NCI-H2227 (cell line): ENCODE measurements at regions not wholly inside any gene's neighbourhood (a gene's known extent, or its start where the extent isn't known, plus 50 kb on each side); places are given as distances from the start of the nearest gene placed in this dataset.
"Not testable (repeated sequence)": the region's sequence is repeated elsewhere in the genome, so short reads cannot be mapped to it uniquely, and the experiment has no call there.

Source experiments
- DNase-seq: peaks from one replicate; lab custom pipeline; 2025; ENCODE audit not compliant: unreplicated experiment; lab: John Stamatoyannopoulos, UW

DNA sequence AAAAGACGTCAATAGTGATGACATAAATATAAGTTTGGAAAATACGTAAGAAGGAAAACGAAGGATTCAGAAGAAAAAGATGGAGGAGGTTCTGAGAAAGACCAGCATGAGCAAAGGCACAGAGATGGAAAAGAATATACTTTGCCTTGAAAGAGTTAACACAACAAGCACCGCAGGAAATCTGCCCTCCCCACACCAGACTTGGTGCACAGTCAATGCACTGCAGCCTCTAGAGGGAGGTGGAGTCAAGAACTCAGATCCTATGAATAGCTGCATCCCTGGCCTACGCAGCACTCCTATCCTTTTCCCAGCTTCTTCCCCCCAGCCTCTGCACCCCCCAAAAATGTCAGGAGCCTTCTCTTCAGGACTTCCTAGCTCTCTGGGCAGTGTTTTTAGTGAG is 1370.6 kb upstream of the LRRTM3 start:
- DNase-seq = no peak

DNA sequence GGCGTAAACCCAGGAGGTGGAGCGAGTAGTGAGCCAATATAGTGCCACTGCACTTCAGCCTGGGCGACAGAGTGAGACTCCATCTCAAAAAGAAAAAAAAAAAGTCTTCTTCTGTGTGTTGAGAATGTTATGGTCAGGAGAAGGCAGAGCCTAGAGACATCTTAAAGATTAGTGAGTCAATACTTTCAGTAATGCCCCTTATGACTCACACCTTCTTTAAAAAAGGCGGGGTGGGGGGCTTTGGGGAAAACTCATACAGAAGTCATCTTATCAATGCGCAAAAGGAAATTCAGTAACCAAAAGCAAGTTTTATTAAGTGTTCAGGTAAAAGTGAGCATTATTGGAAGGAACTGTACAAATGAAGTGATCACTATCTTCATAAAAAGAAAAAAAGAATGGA is 1369.8 kb upstream of the LRRTM3 start:
- no peak for DNase-seq

DNA sequence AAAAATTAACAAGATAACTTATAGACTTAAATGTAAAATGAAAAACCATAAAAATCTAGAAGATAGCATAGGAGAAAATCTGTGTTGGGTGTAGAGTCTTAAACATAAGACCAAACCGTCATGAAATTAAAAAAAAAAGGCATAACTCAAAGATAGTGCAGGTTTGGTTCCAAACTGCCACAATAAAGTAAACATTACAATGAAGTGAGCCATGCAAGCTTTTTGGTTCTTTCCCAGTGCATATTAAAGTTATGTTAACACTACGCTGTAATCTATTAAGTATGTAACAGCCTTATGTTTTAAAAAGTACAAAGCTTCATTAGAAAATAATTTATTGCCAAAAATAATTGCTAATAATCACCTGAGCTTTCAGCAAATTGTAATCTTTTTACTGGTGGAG is 1366.5 kb upstream of the LRRTM3 start:
- DNase-seq = no peak

DNA sequence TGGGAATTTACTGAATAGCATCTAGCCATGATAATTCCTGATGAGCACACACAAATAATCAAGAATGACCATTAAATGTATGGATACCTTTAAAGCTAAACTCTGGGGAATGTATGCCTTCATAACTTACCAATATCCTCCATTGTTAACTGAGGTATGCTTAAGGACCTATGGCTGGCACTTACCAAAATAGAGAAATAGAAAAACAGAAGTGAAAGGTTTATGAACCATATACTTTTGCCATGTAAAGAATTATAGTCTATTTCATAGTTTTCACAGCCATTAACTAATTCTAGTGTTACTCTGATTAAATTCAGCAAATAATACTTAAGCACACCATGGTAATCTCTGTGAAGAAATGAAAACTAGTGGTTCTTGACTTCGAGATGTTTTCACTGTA is 1360.6 kb upstream of the LRRTM3 start:
- DNase-seq = no peak

DNA sequence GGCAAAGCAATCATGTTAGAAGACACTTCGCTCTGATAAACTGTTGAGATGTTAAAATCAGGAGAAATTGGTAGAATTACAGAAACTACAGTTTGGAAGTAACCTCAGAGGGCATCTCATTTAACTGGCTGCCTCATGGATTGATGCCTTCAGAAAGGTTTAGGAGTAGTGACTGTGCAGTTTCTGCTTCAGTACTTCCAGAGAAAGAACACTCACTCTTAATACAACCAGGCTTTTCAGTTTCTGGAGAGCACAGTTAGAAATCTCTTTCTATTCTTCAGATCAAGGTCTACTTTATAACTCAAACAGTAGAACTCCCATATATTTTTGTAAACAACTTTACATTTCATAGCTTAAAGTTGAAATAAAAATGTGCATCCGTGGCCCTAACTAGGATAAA is 1358.9 kb upstream of the LRRTM3 start:
- no peak for DNase-seq

DNA sequence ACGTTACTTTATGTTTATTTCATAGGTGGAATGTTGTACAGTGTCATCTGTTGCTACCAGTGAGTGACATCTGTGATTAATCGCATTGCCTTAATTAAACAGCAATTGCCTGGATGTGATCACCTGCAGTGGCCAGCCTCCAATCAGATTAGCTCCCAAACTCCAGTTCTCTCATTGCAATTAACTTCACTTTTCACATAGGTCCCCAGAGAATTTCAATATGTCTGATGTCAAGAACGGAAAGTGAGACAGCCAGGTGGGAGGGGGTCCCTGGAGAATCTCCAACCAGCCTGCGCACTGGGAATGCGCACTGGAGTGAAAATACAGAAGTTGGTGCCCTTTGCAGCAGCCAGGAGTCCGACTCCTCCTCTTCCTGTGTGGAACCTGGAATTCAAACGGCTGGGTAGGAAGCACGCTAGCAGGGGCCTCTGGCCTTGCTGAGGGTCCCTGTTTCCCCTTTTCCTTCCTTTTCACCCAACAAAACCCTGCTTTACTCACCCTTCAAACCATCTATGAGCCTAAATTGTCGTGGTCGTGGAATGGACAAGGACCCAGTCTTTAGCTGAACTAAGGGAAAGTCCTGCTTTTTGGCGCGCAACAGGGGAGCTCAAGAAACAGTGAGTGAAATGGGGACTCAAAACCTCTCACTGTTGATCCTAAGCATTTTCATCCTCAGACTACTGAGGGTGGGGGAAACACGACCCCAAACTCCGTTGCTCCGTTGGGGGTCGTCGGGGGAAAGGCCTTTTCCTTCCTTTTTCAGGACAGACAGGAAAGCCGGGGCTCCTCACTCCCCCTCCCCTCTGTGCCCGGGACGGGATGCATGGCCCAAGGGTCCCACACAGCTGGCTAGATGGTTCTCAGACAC is 1355.5 kb upstream of the LRRTM3 start:
- DNase-seq = peak; percentile 52

DNA sequence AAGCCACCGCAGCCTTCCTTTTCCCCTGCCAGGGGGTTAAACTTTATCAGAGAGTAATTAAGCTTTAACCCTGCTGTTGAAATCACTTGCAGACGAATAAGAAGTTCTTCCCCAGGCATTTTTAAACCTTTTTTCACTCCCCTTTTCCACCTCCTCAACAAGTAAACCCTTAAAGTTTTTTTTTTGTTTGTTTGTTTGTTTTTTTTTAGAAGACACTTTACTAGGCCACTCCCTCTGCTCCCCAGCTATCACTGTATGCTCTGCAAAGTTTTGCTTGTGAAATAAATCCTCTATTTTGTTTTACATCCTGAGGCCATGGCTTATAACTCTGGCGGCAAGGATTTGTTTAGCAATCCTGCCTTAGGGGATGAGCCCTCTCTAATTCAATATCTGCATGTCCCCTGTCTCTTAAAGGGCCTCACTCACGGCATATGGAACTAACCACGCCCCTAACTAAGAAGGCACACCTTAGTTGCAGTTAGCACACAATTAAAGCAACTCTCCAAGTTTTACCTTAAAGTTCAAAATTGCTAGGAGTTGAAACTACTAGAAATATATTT is 1354.7 kb upstream of the LRRTM3 start:
- no peak for DNase-seq

DNA sequence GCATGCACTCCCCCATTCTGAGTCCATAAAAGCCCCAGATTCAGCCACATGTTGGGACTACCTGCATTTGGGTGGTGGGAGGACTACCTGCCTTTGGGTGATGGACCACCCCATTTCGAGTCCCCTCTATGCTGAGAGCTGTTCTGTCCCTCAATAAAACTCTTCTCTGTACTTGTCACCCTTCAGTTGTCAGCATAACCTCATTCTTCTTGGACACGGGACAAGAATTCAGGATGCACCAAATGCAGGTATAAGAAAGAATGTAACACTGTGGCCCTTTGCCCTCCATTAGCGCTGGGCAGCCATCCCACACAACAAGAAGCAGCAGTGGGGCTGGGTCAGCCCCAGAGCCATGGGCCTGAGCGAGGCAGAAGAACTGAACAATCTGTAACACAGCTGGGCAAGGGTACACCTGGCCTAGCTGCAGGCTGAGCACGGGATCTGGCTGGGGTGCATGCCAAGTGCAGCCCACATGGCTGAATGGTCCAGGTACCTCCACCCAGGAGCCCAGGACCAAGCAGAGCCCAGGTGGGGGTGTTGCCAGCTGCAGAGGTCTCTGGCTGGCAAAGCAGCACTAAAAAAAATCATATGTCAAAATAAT is 1344.3 kb upstream of the LRRTM3 start:
- DNase-seq = no peak

DNA sequence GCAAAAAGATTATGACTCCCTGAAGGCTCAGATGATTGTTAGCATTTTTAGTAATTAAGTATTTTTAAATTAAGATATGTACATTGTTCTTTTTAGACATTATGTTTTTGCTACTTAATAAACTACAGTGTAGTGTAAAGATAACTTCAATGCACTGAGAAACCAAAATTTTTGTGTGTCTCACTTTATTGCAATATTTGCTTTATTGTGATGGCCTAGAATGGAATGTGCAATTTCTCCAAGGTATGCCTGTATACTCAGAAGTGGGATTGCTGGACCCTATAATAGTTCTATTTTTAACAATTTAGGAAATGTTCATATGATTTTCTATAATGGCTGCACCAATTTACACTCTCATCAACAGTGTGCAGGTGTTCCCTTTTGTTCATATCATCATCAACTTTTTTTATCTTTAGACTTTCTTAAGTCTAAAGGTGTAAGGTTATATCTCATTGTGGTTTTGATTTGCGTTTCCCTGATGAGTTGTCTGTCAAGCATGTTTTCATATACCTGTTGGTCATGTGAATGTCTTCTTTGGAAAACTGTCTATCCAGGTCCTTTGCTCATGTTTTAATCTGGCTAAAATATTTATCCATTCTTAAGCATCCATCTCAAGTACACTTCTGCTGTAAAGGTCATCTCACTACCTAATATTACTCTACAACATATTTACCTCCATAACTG is 1323.5 kb upstream of the LRRTM3 start:
- no peak for DNase-seq

DNA sequence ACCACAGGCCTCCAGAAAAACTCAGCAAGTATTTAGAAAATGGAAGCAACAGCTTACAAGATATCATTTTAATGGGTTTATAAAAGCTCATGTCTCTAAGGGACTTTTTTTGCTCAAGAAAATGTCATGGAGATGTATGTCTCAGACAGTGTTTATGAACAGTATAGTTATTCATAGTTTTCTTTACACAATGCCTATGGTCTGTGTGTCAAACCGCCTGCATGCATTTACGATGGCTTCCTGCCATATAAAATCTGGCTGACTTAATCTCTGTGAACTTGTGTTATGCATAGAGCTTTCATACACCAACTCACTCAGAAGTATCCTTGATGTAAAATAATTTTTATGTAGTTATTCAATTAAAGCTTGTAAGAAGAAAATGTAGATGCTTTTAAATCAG is 1314.2 kb upstream of the LRRTM3 start:
- DNase-seq = no peak

DNA sequence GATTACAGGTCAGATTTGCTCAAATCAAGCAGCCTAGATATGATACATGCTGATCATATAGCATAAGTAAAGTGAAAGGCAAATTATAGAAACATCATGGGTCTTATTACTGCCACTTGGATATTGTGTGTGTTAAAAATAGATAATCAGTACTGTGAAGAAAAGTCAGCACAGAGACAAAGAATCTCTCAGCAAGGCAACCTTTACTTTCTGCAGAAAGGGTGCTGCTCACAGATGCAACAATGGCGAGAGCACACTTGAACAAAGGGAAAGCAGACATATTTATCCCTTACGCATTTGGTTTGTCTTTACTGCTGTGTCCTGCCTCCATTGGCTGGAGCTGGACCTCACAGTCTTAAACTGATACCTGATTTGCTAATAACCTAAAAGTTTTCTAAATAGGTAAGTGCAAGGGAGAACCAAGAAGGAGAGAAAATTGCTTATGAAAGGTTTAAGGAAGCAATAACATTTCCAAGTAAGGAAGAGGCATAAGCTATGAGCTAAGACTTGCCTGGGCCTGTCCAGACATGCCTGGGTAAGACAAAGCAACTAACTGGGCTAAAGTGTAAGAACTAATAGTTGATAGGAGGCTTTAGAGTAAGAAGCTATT is 1310.8 kb upstream of the LRRTM3 start:
- DNase-seq = no peak

DNA sequence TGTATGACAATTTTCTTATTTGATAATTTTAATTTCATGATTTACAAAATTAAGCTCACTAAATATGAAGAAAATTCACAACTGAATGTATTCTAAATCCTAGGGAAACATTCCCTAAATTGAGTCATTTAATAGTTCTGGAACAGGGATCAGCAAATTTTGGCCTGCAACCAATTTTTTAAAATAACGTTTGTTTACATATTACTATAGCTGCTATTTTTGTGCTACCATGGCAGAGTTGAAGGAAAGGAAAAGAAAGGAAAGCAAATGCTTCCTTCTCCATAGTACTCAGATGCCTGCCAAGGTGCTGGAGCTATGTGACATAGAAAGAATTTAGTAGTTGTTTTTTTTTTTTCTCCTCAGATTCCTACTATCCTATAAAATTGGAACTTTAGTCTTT is 1307.7 kb upstream of the LRRTM3 start:
- no peak for DNase-seq

DNA sequence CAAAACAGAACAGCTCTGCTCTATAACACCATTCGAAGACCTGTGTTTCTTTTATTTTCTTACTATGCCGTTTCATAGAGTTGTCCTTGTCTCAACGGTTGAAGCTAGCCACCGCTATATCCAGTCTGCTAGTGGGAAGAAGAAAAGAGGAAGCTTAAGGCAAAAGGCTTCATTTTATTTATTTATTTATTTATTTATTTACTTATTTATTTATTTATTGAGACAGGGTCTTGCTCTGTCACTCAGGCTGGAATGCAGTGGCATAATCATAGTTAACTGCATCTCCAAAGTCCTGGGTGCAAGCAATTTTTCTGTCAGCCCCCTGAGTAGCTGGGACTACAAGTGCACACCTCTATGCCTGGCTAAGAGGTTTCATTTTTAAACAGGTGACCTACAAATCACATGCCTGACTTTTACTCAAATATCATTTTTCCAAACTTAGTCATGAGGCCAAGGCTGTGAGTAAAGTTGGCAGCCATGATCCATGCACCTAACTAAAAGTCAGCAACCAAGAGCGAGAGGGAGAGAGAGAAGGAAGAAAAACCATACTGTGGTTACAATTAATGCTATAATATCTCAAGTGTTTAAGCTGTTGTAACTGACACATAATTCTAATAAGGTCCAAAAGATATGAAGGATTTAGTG is 1305.3 kb upstream of the LRRTM3 start:
- DNase-seq = no peak

DNA sequence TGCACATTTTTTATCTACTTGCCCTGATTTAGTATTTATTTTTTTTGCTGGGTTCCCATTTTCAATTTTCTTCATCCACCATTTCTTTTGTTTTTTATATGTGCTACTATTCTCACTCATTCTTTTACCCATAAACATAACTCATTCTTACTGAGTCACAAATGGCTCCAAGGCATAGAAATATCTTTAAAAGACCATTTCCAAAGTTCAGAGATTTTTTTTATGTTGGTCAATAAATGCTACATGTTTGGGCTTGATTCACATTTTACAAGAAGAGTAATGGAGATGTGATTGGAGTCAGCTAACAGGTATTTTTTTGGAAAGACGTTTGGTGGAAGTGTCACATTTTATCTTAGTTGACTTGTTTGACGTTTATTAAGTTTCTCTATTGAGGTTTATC is 1303.2 kb upstream of the LRRTM3 start:
- DNase-seq = no peak

DNA sequence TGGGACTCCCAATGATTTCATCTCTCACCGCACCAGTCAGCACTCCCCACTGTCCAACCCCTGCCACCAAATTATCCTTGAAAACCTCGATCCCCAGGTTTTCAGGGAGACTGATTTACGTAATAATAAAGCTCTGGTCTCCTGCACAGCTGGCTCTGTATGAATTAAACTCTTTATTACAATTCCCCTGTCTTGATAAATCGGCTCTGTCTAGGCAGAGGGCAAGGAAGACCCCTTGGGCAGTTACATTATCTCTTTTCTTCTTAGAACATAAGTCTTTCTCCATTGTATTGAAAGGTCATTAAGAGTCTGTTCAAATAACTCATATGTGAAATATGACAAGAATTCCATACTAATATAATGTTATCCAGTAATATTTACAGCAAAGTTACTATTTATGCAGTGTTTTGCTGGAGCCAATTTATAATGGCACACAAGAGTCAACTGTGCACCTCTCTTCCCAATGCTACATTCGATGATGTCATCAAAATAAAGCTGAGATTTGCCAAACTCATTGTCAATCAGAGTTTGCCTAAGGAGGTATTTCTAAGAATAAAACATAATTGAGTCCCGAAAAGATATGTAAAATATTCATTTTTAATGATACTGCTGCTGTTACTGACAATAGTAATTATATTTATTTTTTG is 1297.2 kb upstream of the LRRTM3 start:
- no peak for DNase-seq

DNA sequence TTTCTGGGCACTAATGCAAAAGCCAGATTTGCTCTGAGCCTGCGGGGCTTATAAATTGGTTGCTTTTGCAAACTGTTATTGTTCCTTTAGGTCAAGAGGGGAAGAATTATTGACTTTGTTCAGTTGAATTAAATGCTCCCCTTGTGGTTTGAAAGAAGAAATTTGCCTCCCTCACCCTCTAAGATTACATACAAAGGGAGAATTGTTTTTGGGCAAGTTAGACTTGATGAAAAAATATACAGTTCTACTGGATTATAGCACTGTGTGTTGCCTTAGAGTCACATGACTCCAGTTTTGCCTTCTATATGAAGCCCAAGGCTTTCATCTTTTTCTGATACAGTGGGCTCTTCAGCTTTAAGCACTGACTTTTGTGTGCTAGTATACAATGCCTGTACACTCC is 1265.8 kb upstream of the LRRTM3 start:
- no peak for DNase-seq

DNA sequence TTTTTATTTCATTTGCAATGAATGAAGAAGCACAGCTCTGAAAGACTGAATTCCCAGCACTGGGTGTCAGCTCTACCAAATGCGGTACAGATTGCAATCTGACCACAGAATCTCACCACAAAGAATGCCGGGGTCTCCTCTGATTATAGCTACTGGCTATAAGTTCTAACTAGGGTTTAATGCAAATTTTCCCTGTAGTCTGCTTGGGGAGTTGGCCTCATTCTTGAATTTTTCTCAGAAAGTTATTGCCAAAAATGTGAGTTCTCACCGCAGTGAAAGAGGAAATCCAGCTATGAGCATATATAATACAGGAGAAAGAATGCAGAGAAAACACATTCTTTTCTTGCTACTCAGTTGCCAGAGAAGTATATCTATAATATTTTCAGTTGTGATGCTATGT is 1255.7 kb upstream of the LRRTM3 start:
- no peak for DNase-seq

DNA sequence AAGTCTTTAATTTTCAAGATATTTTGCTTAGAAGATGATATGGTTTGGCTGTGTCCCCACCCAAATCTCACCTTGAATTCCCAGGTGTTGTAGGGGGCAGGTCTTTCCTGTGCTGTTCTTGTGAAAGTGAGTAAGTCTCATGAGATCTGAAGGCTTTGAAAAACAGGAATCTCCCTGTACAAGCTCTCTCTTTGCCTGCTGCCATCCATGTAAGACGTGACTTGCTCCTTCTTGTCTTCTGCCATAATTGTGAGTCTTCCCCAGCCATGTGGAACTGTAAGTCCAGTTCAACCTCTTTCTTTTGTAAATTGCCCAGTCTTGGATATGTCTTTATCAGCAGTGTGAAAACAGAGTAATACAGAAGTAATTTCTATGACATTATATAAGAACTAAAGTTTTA is 1255.2 kb upstream of the LRRTM3 start:
- DNase-seq = not testable (repeated sequence)

DNA sequence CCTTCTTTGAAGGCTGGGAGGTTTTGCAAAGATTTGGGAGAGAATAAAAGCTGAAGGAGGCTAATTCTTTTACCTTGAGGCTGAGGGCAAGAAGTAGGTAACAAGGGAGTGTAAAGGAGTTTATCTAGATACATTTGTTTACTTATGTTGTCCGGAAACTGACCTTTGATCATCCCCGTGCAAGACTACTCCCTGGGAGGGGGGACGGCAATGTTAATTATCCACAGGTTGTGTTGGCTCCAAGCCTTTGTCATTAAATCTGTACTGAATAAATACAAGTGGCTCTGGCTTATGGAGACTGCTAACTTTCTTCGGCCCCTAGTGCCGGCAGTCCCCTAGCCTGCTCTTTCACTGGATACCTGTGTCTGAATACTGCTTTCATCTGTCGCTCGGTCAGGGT is 1250.6 kb upstream of the LRRTM3 start:
- DNase-seq = no peak

DNA sequence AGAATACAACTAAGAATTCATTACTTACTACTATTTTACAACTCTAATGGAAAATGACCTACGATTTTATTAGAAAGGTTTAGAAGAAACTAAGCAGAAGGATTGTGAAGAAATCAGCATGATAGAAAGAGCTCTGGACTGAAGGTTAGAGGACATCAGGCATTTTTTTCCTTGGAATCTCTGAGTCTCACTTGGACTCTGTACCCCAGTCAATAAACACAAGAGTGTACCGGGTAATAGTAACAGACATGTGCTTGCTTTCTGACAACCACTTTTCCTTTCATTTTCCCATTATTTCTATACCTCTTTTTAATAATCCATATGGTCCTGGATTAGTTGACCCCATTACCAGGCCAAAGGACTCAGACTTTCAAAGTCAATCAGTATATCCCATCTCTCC is 1240.9 kb upstream of the LRRTM3 start:
- DNase-seq = no peak
